ENCODE measurements at regions not wholly inside any gene's neighbourhood (a gene's known extent, or its start where the extent isn't known, plus 50 kb on each side); places are given as distances from the start of the nearest gene placed in this dataset.
"Not testable (repeated sequence)": the region's sequence is repeated elsewhere in the genome, so short reads cannot be mapped to it uniquely, and the experiment has no call there.

DNA sequence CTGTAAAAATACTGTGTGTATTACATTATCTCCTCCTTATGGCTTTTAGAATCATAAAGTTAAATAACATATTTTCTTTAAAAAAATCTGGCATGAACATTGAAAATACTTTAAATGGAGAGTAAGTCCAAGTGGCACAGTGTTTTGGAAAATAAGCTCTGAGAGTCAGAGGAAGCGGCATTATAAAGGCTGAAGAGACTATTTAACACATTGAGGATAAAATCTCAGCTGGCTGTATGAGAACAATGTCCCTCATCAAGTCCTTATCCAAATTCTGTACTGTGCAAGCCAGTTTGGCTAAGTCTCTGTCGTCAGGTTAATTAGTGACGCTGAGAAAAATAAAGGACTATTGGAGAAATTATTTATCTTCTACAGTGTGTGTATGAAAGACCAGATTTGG lies 245.5 kb downstream of the MFSD1 start:
- DNase-seq, result no peak

DNA sequence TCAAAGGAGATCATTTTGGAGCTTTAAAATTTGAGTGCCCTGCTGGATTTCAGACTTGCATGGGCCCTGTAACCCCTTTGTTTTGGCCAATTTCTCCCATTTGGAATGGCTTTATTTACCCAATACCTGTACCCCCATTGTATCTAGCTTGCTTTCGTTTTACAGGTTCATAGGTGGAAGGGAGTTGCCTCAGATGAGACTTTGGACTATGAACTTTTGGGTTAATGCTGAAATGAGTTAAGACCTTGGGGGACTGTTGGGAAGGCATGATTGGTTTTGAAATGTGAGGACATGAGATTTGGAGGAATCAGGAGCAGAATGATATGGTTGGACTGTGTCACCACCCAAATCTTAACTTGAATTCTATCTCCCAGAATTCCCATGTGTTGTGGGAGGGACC lies 250.6 kb downstream of the MFSD1 start:
- DNase-seq, result not testable (repeated sequence)

DNA sequence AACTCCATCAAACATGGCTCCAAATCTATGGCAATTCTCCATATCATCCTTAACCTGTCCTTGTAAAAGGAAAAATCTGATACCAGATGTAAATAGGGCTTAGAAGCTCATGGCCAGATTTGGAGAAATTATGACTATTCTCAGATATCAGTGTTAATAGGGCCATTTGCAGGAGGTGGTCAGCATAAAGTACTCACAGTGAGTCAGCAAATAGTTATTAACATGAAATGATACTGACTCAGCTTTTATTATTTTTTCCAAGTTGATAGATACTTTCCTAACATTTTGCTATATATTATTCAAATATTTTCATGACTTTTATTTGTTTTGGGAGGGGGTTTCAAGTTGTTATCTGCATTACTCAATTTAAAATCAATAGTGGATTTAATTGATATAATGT lies 255.8 kb downstream of the MFSD1 start:
- DNase-seq, result no peak

DNA sequence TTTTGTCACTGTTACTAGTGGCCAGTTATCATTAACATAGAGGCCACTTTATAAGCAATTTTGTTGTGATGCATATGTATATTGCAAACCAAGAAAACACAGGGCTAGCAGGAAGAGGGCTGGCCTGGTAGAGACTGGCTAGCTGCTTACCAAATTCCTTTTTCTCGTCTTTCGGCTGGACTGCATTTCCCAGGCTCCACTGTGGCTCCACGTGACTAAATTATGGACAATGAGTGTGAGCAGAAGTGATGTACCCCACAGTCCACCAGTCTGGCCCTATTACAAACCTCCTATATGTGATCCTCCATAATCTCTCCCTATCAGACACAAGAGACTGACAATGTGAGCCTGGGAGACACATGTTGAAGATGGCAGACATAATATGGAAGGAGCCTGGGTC lies 257.0 kb downstream of the MFSD1 start:
- DNase-seq, result no peak

DNA sequence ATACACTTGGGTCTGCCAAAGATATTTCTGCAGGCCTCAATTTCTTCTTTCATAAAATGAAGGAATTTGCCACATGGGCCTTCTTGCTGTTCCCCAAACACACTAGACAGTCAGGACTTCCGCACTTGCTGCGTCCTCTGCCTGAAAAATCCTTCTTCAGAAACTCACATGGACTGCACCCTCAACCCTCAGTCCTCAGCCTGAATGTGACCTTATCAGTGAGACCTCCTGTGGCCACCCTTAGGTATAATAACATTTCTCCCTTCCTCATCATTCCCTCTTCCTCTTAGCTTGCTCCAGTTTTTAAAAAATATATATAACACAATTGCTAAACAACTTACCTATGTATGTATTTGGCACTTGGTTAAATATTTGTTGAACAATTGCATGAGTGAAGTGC lies 257.5 kb downstream of the MFSD1 start:
- no peak for DNase-seq

DNA sequence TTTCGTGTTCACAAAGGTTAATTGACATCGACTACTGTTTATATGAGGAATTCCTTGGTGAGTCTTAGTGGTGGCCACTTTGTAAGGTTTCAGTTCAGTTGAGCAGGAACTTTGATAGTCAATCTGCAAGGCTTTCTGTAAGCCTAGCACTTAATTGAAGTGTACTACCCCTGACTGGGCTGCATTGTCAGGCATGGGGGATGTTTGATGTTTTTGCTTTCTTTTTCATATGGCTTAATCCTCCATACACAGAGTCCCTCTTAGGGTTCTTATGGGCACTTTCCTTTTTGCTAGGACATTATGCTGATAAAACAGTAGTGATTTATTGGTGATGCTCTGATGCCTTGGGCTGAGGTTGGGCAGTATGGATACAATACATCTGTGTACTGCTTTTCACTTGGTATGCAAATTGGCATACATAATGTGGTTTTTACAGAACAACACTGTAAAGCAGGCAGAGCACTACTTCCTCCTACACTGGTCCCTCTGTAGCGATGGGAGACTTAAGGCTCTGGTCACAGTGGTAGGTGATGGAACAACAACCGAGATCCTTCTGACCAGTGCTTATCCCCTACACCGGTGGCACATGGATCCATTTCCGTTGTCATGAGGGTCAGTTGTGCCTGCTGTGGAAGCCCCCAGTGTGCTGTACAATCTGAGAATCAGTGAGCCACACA lies 261.0 kb downstream of the MFSD1 start:
- no peak for DNase-seq

DNA sequence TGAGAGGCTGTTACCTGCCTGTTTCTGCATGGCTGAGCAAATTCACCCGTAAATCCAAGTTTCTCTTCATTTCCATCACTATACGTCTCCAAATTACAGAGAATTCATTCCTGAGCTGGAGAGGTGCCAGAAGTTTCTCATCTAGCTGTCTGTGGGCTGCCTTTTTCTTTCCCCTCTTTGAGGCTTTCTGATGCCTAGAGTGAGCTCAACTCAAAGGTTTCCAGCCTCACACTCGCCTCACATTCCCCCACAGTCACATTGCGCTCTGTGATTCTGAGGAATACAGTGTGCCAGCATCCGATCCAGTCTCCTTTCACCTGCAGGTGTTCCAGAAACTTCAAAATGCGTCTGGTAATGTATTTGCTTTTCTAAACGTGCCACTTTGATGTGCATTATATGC lies 267.2 kb downstream of the MFSD1 start, which contains the start of gene IQCJ:
Gene IQCJ, plus strand, starts transcription at position 229 of the 400 bp plus-strand sequence.
- DNase-seq, result no peak

DNA sequence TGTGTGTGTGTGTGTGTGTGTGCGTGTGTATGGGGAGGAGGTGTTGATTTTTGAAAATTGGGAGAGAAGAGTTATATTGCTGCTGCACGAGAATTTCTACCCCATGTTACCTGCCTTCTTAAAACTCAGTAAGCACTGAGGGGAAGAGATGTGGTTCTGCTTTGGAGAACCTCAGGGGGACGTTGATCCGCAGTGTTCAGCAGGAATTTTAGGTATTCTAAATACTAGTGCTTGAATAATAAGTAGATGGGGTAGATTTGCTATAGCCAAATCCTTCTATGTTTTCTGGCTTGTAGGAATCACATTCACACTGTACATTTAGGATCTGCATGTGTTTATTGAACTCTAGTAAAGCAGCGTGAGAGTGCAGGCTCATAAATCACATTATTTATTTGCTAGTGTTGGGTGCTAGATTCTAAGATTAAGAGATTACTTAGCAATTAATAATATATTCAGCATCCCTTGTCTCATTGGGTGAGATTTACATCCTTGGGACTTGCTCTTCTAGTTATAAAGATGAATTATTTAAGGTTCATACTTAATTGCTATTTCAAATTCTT lies 268.1 kb downstream of the MFSD1 start:
- no peak for DNase-seq

DNA sequence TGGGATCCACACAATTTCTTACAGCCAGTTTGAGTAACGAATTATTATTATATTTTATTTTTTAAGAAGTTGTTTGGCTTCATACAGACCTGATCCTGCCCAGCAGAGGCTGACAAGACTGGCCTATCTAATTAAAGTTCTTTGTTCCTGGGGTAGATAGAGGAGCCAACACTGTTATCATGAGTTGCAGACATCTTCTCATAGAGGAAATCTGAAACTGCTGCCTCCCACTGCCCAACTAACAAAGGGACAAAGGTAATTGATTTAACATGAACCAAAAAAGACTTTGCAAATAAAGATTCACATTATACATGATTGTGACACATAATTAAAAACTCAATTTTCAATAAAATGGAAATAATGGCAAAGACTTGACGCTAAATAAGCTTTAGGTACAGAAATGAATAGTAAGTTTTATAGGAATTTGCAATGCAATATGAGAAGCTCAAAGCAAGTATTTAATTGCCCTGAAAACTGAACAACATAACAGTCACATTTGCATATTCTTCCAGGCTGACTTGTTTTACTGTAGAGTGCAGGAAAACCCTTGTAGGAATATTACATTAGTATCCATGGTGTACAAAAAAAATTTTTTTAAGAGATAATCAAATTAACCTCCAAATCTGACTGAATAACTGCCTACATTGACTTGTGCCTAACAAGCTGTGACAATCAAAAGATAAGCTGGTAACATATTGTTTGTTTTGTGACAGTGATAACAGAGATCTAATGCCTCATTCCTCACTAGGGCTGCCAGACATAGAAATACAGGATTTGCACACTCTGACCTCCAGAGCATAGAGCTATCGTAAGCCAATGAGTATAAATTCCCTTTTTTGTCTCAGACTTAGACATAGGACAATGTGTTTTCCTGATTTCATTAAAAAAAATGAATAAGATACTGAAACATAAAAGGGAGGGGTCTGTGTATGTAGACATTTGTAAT lies 273.2 kb downstream of the MFSD1 start:
- DNase-seq, result no peak

DNA sequence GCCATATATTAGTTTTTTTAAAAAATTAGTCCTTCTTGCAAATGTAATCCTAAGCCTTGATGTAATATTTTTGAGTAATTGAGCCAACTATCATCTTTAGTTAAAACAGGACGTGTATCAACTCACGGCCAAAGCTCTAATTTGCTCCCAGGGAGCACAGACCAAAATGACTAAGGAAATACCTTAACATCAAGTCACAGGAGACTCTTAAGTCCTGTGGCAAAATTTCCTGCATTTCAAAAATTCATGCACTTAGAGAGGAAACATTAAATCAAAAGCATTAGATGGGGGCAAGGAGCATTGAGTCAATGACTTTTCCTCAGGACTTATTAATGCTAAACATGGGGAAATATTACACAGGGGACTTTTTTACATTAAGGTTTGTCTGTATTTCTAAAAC lies 276.0 kb downstream of the MFSD1 start:
- peak; percentile 93 for DNase-seq

DNA sequence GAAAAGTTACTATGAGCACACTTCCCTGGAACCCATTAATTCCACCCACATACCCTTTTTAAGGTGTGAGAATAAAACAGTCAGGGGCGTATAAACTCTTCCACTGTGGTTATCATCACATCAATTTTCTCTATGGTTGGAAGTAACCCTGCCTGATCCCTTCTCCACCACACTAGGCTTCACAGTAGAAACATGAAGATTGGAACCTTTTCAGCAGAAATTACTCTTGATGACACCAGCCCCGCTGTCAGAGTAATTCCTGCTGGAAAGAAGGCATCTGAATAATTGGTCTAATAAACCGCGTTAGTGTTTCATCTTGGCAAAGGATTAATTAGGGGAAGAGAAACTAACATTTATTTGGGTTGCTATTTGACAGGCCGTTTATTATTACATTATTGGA lies 278.4 kb downstream of the MFSD1 start:
- DNase-seq, result no peak

DNA sequence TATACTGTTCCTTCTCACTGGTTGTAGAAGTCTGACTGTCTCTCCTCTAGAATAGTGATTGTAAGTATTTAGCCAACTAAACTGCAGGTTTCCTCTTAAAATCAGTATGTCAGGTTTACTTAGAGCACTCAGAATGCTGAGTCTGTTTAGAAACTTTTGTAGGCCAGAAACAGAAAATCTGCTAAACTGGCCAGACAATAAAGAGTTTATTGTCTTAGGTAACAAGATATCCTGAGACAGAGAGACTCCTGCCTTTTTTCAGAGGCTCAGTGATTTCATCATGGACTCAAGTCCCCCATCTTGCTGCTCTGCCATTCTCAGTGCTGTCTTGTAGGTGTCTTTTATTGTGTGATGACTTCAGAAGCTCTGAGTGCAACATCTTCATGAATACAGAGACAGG lies 279.0 kb downstream of the MFSD1 start:
- DNase-seq, result no peak

DNA sequence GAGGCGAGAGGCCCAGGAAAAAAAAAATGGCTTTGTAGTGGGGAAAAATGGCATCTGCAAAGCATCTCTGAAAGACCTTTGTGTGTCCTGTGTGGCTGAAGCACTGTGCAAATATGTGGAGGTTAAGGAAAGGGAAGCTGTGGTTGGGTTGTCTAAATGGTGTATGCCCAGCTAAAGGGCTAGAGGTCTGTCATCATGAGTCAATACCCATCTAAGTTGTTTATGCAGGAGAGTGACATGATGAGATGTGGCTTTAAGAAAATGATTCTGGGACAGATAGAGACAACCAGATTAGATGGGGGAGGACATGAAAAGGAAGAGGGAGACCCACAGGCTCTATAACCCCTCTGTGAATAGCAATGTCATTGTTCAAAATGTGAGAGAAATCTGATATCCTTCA lies 280.7 kb downstream of the MFSD1 start:
- peak; percentile 80 for DNase-seq

DNA sequence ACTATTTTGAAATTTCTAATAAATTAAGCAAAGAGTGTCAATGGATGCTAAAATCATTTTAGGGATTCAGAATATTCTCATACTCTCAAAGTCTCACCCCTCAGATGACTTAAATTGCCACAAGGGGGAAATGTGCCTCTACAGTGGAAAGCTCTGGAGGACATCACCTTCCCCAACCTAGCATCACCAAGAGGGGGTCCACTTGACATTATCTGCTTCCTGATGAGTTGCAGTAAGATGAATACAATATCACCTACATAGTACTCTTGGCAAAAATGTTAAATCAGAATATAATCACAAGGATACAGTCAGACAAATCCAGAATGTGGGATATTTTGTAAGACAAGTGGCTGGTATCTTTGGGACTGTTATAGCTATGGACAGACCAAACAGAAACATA lies 290.1 kb downstream of the MFSD1 start:
- DNase-seq, result no peak

DNA sequence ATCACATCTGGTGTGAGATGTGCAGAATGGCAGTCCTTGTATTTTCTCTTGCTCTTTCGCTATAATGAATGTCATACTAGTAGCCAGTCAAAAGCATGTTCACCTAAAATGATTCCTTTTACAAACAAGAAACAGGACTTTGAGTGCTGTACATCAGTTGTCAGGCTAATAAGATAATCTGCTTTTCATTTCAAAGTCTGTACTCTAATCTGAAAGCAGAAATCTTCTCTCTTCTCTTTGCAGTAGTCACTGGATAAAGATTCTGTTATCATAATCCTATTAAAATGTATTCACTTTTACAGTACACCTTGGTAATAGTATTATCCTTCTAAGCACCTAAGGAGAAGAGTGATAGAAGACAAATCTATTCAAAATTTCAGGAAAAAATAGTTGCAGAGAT lies 300.1 kb downstream of the MFSD1 start:
- no peak for DNase-seq

DNA sequence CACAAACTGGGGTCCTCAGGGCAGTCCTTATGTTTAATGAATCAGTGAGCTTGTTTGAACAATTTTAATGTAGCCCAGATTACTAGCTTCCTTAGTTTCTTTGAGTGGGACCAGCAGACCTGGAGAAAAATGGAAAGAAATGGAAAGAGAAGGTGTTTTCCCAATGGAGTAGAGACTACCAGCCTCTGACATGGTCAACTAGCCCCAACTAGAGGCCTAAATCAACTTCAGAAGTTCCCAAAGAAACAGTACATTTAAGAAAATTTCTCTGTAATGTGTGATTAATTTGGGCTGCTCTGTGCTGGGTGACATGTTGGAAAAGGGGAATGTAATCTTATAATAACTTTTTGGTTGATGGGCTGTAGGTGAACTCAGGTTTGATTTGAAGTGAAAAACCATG lies 310.9 kb downstream of the MFSD1 start:
- no peak for DNase-seq

DNA sequence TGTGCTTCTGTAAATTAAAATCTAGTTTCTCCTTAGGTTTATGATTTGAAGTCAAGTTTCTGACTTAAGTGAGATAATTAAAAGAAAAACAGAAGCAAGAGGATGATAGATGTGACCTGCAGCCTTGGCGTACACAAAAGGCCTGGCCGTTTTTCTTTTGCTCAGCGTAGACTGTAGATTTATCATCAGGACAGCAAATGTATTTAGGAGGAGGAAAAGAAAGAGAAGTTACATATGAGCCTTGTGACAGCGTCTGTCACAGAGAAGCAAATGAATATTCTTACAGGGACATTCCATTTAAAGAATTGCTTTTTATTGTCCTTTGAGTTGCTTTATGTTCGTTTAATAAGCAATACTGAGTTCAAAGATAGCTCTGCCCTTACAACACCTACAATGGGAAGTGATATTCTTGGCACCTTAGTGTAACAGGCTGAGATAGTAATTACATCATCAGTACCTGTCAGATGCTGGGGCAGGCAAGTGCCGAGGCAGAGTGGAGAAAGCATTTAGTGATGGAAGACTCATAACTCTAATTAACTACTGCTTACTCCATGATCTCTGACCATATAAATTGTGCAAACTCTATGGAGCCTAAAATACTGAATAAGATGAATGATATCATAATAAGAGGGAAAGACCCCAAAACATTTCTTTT lies 311.5 kb downstream of the MFSD1 start:
- no peak for DNase-seq

DNA sequence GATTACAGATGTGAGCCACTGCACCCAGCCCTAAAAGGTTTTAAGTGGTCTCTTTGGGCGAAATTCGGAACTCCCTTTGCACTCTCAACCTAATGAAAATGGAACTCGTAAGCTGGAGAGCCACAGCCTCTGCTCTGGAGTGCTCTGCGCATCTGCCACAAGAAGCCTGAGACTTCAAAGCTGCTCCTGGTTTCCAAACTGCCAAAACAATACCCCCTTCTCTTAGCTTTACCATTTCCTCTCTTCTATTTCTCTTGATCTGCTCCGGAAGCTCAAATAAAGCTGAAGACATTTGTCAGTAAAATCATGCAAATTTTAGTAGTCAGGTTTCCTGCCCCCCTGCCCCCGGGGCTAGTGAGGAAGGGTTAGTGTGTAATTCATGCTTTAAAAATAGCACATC lies 312.7 kb downstream of the MFSD1 start:
- no peak for DNase-seq

DNA sequence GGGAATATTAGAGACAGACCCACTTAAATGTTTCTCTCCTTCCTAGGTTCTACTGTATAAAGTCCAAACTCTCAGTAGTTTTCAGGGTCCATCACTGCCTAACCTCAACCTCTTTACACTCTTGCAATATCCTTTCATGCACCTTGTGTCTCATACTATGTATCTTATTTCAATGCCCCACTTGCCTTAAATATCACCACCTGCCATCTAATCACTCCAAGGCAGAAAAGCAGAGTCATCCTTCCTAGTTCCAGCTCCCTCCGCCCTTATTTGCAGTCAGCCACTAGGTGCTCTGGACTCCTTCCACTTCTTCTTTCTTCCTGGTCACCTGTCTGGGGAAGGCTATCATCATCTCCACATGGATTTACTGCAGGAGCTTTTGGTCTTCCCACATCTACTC lies 322.0 kb downstream of the MFSD1 start:
- no peak for DNase-seq

DNA sequence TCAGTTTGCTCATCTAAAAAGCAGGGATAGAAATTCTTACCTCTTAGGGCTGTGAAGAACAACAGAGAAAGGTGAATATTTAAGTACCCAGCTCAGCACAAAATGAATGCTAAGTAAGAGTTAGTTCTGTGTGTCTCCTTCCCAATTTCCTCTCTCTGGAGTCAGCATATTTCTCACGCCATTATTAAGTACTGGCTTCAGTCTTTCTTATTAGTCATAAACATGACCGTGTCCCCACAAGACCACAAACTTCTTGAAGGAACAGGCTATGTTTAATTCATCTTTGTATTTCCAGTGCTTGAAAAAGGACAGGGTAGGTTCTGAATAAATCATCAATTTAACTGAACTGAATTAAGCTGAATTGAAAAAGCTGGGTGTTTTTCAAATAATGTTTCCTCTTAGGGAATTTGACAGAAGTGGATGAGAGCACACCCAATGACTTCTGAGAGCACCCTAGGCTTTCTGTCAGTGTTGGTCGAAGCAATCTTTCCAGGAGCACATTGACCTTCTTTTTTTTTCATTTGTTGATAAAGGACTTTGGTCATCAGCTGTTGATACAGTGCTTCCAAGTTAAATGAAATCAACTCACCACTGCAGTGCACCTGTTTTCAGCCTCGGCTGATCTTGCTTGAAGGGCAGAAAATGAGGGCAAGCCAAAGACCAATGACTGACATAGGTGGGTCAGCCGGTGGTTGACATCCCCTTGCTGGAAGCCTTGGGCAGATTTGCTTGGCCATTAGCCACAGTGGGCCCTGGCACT lies 324.6 kb downstream of the MFSD1 start:
- DNase-seq, result peak; percentile 65

DNA sequence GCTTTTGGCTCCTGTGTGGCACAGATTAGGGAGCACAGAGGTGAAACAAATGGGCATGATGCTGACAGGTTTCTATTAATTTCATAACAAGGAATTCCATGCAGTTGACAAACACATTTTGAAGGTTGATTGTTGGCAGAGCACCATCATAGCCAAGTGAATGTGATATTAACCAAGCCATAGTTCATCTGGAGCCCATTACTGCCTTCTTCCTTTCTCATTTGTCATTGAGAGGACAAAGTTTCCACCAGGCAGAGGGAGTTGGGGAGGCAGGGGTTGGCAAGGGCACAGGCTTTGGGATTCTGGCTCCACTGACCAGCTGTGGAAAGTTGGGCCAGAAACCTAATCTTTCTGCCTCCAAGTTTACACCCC lies 325.2 kb downstream of the MFSD1 start:
- DNase-seq, result no peak

DNA sequence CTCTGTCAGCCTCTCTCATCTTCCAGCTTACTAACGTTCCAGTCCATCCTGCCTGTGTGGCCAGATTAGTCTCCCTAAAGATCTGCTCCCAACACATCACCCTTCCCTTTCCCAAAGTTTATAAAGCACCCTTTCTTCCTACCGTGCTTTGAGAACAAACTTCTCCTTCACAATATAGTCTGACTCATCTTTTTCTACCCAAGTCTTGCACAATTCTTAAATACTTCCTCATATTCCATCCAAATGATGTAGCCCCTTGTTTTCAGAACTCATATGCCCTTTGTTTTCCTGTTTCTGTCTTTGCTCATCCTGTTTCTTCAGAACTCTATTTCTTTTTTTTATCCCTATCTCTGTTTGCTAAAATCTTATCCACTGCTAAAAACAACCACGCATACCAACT lies 326.8 kb downstream of the MFSD1 start:
- DNase-seq, result peak; percentile 68

DNA sequence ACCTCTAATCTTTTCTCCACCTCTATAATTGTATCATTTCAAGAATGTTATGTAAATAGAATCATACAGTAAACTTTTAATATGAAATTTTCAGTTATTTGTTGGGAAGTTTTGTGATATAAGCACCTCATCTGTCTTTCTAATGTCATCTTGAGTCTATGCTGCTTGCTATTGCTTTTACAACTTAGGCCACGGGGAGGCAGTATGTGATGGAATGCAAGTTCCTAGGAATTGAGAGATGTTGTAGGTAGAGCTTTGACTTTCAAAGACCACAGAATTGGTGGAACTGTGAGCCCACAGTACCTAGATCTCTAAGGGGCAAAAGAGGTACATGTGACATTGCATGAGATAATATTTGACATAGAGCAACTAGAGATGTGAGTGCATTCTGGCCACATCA lies 328.3 kb downstream of the MFSD1 start:
- no peak for DNase-seq

Measured in fibroblast of skin of abdomen (primary cell).